GM12878 (cell line): ENCODE measurements at regions not wholly inside any gene's neighbourhood (a gene's known extent, or its start where the extent isn't known, plus 50 kb on each side); places are given as distances from the start of the nearest gene placed in this dataset.
A peak's percentile ranks its signal among the peaks of the same experiment; 100 is the strongest.

ENCODE experiments used
- ETV6 ChIP-seq, 2 experiments: fragments of 450-650 bp in 1 of 2; IDR thresholded peaks in 1 of 2; conservative IDR thresholded peaks in 1 of 2; 2 replicates each; pipeline ENCODE4 v1.6.1; 2014; ENCODE audit warnings: antibody characterized with exemption in 1 of 2, borderline replicate concordance in 1 of 2, low read depth in 1 of 2, mild to moderate bottlenecking in 1 of 2, moderate library complexity in 1 of 2
- GABPA ChIP-seq: IDR thresholded peaks from 2 replicates; pipeline ENCODE4 v1.6.1; 2014; ENCODE audit warnings: antibody characterized with exemption, low read depth, mild to moderate bottlenecking, inconsistent platforms
- HCFC1 ChIP-seq: fragments of 150-350 bp; IDR thresholded peaks from 2 replicates; pipeline ENCODE4 v1.6.1; 2014; ENCODE audit warnings: low read length
- IKZF2 ChIP-seq, 2 experiments: fragments of 450-650 bp; IDR thresholded peaks; 2 replicates each; pipeline ENCODE4 v1.6.1; 2017; ENCODE audit warnings: mild to moderate bottlenecking in 2 of 2, moderate library complexity in 2 of 2
- LARP7 ChIP-seq: fragments of 450-650 bp; IDR thresholded peaks from 2 replicates; pipeline ENCODE4 v1.6.1; 2017; ENCODE audit warnings: mild to moderate bottlenecking
- MTA2 ChIP-seq: fragments of 450-650 bp; IDR thresholded peaks from 2 replicates; pipeline ENCODE4 v1.6.1; 2016; ENCODE audit warnings: low read depth, mild to moderate bottlenecking, moderate library complexity
- NFYB ChIP-seq: IDR thresholded peaks from 2 replicates; pipeline ENCODE4 v1.6.1; 2011; ENCODE audit warnings: low read depth, mild to moderate bottlenecking, low read length, improper control_type of control experiment, moderate library complexity; ENCODE audit not compliant: insufficient read depth
- NR2C2 ChIP-seq: IDR thresholded peaks from 2 replicates; pipeline ENCODE4 v1.6.1; 2011; ENCODE audit warnings: borderline replicate concordance, low read depth; ENCODE audit not compliant: control insufficient read depth, insufficient read length
- PAX5 ChIP-seq: IDR thresholded peaks from 2 replicates; pipeline ENCODE4 v1.6.1; 2011; ENCODE audit warnings: low read depth, low read length, borderline replicate concordance
- RB1 ChIP-seq: fragments of 450-650 bp; formaldehyde crosslinking; IDR thresholded peaks from 2 replicates; pipeline ENCODE4 v1.6.1; 2017; ENCODE audit warnings: mild to moderate bottlenecking, borderline replicate concordance
- SMC3 ChIP-seq: IDR thresholded peaks from 2 replicates; pipeline ENCODE4 v1.6.1; 2011; ENCODE audit warnings: low read length, improper control_type of control experiment, borderline replicate concordance
- SP1 ChIP-seq: IDR thresholded peaks from one replicate; pipeline ENCODE4 v1.6.1; 2011; ENCODE audit warnings: low read depth, low read length
- SPI1 ChIP-seq: IDR thresholded peaks from 2 replicates; pipeline ENCODE4 v1.6.1; 2011; ENCODE audit warnings: low read depth, mild to moderate bottlenecking, low read length, moderate library complexity, borderline replicate concordance; ENCODE audit not compliant: insufficient read depth
- SUZ12 ChIP-seq: fragments of 200-600 bp; sonication (generic); IDR thresholded peaks from one replicate; pipeline ENCODE4 v1.6.1; 2018; ENCODE audit warnings: antibody characterized with exemption, mild to moderate bottlenecking; ENCODE audit not compliant: unreplicated experiment
- TAF1 ChIP-seq: IDR thresholded peaks from 2 replicates; pipeline ENCODE4 v1.6.1; 2011; ENCODE audit warnings: mild to moderate bottlenecking, low read depth, low read length, borderline replicate concordance
- ZNF24 ChIP-seq: fragments of 450-650 bp; IDR thresholded peaks from 2 replicates; pipeline ENCODE4 v1.6.1; 2017; ENCODE audit warnings: antibody characterized with exemption, mild to moderate bottlenecking
- TF ChIP-seq, protein P1 (sequence below): IDR thresholded peaks from 2 replicates; pipeline ENCODE4 v1.6.1; 2011; ENCODE audit warnings: borderline replicate concordance, low read depth, mild to moderate bottlenecking, moderate library complexity, mixed read lengths, low read length; ENCODE audit not compliant: insufficient read depth; ENCODE audit errors: extremely low read length
- TF ChIP-seq, protein P2 (sequence below): IDR thresholded peaks from 2 replicates; pipeline ENCODE4 v1.6.1; 2012; ENCODE audit warnings: low read depth, low read length, improper control_type of control experiment
- TF ChIP-seq, protein P3 (sequence below): fragments of 450-650 bp; IDR thresholded peaks from 2 replicates; pipeline ENCODE4 v1.6.1; 2017; ENCODE audit warnings: borderline replicate concordance
- TF ChIP-seq, protein P4 (sequence below): fragments of 450-650 bp; IDR thresholded peaks from 2 replicates; pipeline ENCODE4 v1.6.1; 2018; ENCODE audit warnings: mild to moderate bottlenecking, low read depth, moderate library complexity; ENCODE audit not compliant: partially characterized antibody
- TF ChIP-seq, protein P5 (sequence below), 3 experiments: IDR thresholded peaks in 2 of 3; conservative IDR thresholded peaks in 1 of 3; 2 replicates each; pipeline ENCODE4 v1.5.1; 2011; ENCODE audit warnings: low read depth in 3 of 3, low read length in 3 of 3, mild to moderate bottlenecking in 3 of 3, control low read depth in 2 of 3, moderate library complexity in 2 of 3, inconsistent platforms in 1 of 3, mixed read lengths in 1 of 3; ENCODE audit not compliant: control insufficient read depth in 2 of 3, insufficient read depth in 1 of 3; ENCODE audit errors: extremely low read depth in 1 of 3

DNA sequence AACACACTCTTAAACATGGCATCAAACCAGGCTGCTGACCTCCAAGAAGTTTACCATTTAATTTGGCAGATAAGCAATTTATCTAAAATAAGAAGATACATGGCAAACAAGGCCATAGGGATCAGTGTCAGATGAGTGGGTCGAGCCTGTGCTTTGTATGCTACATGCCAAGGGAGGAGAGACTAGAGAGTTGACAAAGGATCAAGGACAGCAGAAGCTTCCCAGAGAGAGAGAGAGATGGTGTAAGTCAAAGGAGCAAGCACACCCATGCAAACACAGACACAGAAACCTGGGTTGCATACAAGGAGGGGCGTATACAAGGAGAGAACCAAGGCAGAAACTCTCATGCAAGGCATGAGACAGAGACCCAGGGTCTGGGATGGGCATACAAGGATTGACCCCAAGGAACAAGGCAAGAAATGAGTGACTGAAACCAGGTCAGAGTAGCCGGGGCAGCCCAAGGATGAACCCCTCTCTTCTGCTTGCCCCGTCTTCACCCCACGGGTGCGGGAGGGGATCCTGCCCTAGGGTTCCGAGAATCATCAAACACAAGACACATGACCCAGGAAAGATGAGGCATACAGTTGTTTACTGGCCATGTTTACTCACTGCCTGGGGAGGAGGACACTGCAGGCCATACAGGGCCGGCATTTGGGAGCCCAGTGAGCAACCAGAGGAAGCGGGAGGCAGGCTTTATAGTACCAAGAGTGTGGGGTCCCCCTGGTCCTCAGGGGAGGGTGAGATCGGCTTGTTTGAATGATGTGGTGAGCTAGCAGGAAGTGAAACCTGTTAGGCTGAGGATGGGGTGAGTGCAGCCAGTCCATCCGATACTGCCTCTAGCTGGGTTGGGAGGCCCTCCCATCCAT lies 529.2 kb upstream of the ID2 start (continued):
- TF ChIP-seq, protein P1, sequence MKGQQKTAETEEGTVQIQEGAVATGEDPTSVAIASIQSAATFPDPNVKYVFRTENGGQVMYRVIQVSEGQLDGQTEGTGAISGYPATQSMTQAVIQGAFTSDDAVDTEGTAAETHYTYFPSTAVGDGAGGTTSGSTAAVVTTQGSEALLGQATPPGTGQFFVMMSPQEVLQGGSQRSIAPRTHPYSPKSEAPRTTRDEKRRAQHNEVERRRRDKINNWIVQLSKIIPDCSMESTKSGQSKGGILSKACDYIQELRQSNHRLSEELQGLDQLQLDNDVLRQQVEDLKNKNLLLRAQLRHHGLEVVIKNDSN = no peak
- no peak for TF ChIP-seq SUZ12
- TF ChIP-seq, protein P2, sequence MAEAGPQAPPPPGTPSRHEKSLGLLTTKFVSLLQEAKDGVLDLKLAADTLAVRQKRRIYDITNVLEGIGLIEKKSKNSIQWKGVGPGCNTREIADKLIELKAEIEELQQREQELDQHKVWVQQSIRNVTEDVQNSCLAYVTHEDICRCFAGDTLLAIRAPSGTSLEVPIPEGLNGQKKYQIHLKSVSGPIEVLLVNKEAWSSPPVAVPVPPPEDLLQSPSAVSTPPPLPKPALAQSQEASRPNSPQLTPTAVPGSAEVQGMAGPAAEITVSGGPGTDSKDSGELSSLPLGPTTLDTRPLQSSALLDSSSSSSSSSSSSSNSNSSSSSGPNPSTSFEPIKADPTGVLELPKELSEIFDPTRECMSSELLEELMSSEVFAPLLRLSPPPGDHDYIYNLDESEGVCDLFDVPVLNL = no peak
- TF ChIP-seq ZNF24 = no peak
- no peak for TF ChIP-seq LARP7
- TF ChIP-seq NFYB = no peak
- no peak for TF ChIP-seq SP1
- TF ChIP-seq IKZF2 (IDR thresholded peaks at IDR 0.05) = peak; percentile 80 to 81
- peak; percentile 27; the same call in 1 of the 2 replicates for TF ChIP-seq PAX5
- peak; percentile 97 for TF ChIP-seq SPI1
- TF ChIP-seq, protein P3, sequence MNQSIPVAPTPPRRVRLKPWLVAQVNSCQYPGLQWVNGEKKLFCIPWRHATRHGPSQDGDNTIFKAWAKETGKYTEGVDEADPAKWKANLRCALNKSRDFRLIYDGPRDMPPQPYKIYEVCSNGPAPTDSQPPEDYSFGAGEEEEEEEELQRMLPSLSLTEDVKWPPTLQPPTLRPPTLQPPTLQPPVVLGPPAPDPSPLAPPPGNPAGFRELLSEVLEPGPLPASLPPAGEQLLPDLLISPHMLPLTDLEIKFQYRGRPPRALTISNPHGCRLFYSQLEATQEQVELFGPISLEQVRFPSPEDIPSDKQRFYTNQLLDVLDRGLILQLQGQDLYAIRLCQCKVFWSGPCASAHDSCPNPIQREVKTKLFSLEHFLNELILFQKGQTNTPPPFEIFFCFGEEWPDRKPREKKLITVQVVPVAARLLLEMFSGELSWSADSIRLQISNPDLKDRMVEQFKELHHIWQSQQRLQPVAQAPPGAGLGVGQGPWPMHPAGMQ = no peak
- TF ChIP-seq TAF1 = no peak
- TF ChIP-seq, protein P4, sequence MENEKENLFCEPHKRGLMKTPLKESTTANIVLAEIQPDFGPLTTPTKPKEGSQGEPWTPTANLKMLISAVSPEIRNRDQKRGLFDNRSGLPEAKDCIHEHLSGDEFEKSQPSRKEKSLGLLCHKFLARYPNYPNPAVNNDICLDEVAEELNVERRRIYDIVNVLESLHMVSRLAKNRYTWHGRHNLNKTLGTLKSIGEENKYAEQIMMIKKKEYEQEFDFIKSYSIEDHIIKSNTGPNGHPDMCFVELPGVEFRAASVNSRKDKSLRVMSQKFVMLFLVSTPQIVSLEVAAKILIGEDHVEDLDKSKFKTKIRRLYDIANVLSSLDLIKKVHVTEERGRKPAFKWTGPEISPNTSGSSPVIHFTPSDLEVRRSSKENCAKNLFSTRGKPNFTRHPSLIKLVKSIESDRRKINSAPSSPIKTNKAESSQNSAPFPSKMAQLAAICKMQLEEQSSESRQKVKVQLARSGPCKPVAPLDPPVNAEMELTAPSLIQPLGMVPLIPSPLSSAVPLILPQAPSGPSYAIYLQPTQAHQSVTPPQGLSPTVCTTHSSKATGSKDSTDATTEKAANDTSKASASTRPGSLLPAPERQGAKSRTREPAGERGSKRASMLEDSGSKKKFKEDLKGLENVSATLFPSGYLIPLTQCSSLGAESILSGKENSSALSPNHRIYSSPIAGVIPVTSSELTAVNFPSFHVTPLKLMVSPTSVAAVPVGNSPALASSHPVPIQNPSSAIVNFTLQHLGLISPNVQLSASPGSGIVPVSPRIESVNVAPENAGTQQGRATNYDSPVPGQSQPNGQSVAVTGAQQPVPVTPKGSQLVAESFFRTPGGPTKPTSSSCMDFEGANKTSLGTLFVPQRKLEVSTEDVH = no peak
- no peak for TF ChIP-seq GABPA
- no peak for TF ChIP-seq NR2C2
- TF ChIP-seq RB1 = no peak
- no peak for TF ChIP-seq HCFC1
- peak; percentile 73; the same call in 1 of the 2 replicates for TF ChIP-seq MTA2
- TF ChIP-seq SMC3 = no peak; the same call in 1 of the 2 replicates
- TF ChIP-seq ETV6 (conservative IDR thresholded peaks at IDR 0.05 in 1 of 2, IDR thresholded peaks at IDR 0.05 in 1 of 2; ENCODE audit: borderline replicate concordance in 1 of 2, low read depth in 1 of 2) = peak in 1 of 2 experiments; percentile 72; a peak in 2 of 4 replicates
- TF ChIP-seq, protein P5, sequence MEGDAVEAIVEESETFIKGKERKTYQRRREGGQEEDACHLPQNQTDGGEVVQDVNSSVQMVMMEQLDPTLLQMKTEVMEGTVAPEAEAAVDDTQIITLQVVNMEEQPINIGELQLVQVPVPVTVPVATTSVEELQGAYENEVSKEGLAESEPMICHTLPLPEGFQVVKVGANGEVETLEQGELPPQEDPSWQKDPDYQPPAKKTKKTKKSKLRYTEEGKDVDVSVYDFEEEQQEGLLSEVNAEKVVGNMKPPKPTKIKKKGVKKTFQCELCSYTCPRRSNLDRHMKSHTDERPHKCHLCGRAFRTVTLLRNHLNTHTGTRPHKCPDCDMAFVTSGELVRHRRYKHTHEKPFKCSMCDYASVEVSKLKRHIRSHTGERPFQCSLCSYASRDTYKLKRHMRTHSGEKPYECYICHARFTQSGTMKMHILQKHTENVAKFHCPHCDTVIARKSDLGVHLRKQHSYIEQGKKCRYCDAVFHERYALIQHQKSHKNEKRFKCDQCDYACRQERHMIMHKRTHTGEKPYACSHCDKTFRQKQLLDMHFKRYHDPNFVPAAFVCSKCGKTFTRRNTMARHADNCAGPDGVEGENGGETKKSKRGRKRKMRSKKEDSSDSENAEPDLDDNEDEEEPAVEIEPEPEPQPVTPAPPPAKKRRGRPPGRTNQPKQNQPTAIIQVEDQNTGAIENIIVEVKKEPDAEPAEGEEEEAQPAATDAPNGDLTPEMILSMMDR (IDR thresholded peaks at IDR 0.05 in 2 of 3, conservative IDR thresholded peaks at IDR 0.05 in 1 of 3; ENCODE audit: control insufficient read depth in 2 of 3, extremely low read depth in 1 of 3, insufficient read depth in 1 of 3, low read depth in 3 of 3, low read length in 3 of 3) = no peak
